Thymus (tissue), 11 donors: ENCODE measurements at regions not wholly inside any gene's neighbourhood (a gene's known extent, or its start where the extent isn't known, plus 50 kb on each side); places are given as distances from the start of the nearest gene placed in this dataset.

Source experiments
- DNase-seq, 9 donors: peaks; one replicate each; pipeline ENCODE4 v3.0.0-alpha.2; 2013; ENCODE audit warnings: low spot score in 9 of 9, low read depth in 6 of 9, missing footprints in 1 of 9
- H3K27ac ChIP-seq, 2 donors: one replicate each; pipeline ENCODE4 v1.5.1; 2013; ENCODE audit warnings: control low read depth in 1 of 2, low read depth in 1 of 2, low read length in 1 of 2, mild to moderate bottlenecking in 1 of 2, moderate library complexity in 1 of 2
- H3K27me3 ChIP-seq, 2 donors: one replicate each; pipeline ENCODE4 v1.5.1; 2013; ENCODE audit warnings: low read length in 1 of 2; ENCODE audit not compliant: control insufficient read depth in 2 of 2, insufficient read depth in 1 of 2
- H3K36me3 ChIP-seq, 2 donors: one replicate each; pipeline ENCODE4 v1.5.1; 2013; ENCODE audit warnings: low read length in 1 of 2, mild to moderate bottlenecking in 1 of 2, moderate library complexity in 1 of 2; ENCODE audit not compliant: control insufficient read depth in 2 of 2, insufficient read depth in 2 of 2
- H3K4me1 ChIP-seq, 2 donors: one replicate each; pipeline ENCODE4 v1.5.1; 2013; ENCODE audit warnings: low read length in 2 of 2; ENCODE audit not compliant: control insufficient read depth in 2 of 2, insufficient read depth in 2 of 2
- H3K4me3 ChIP-seq, 2 donors: one replicate each; pipeline ENCODE4 v1.5.1; 2013; ENCODE audit warnings: low read length in 2 of 2, control low read depth in 1 of 2, mild to moderate bottlenecking in 1 of 2
- H3K9me3 ChIP-seq, 2 donors: one replicate each; pipeline ENCODE4 v1.5.1; 2013; ENCODE audit warnings: low read length in 1 of 2, mild to moderate bottlenecking in 1 of 2; ENCODE audit not compliant: control insufficient read depth in 2 of 2, insufficient read depth in 1 of 2
- WGBS: extraction: QIAGEN DNeasy Blood & Tissue Kit; methylation state at CpG from one replicate; pipeline ENCODE4 v1.1.7; 2013; 5-methylcytosine and 5-hydroxymethylcytosine counted together
- donor health status: healthy.

GRCh38 chr5:52502460-52502999 lies 285.2 kb upstream of the ITGA1 start:
- H3K27me3 ChIP-seq = no peaks in the 10 kb centered on the region
- no peak for DNase-seq
- no peak overlapping the region for H3K27ac ChIP-seq
- H3K9me3 ChIP-seq = no peaks in the 10 kb centered on the region
- no peaks in the 10 kb centered on the region for H3K36me3 ChIP-seq
- 96% methylated on average over 5 of the region's 5 CpGs for WGBS
- H3K4me3 ChIP-seq = no peak overlapping the region
- no peaks in the 10 kb centered on the region for H3K4me1 ChIP-seq

GRCh38 chr5:52504584-52505240 lies 283.0 kb upstream of the ITGA1 start:
- WGBS = 14% methylated on average over 6 of the region's 6 CpGs
- DNase-seq = peak in 1 of 9 donors; percentile 16
- no peaks in the 10 kb centered on the region for H3K9me3 ChIP-seq
- H3K27me3 ChIP-seq = no peaks in the 10 kb centered on the region
- no peak overlapping the region for H3K4me3 ChIP-seq
- no peaks in the 10 kb centered on the region for H3K4me1 ChIP-seq
- H3K36me3 ChIP-seq = no peaks in the 10 kb centered on the region
- no peak overlapping the region for H3K27ac ChIP-seq

GRCh38 chr5:52517667-52518066 lies 270.0 kb upstream of the ITGA1 start:
- H3K27ac ChIP-seq = no peak overlapping the region
- WGBS = 98% methylated on average over 18 of the region's 18 CpGs
- H3K4me3 ChIP-seq = no peak overlapping the region
- H3K9me3 ChIP-seq = peaks cover 0 to 5% of the 10 kb centered on the region in 2 donors
- H3K27me3 ChIP-seq = no peaks in the 10 kb centered on the region
- no peaks in the 10 kb centered on the region for H3K4me1 ChIP-seq
- H3K36me3 ChIP-seq = no peaks in the 10 kb centered on the region
- no peak for DNase-seq

DNA sequence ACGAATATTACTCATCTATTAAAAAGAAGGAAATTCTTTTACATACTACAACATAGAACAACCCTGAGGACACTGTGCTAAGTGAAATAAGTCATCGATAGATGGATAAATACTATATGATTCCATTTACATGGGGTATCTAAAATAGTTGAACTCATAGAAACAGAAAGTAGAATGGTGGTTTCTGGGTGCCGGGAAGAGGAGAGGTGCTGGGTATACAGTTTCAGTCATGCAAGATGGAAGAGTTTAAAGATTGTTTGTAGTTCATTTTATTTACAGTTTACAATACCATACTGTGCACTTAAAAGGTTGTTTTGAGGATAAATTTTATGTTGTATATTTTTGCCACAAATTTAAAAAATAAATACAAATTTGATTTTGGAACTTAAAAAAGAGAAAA lies 267.5 kb upstream of the ITGA1 start:
- Histone ChIP-seq H3K27ac (no peak overlapping the region), H3K27me3 (no peaks in the 10 kb centered on the region), H3K4me1 (no peaks in the 10 kb centered on the region), H3K36me3 (no peaks in the 10 kb centered on the region), H3K9me3 (peaks cover 0 to 5% of the 10 kb centered on the region in 2 donors), H3K4me3 (no peak overlapping the region)
- 94% methylated on average over 3 of the region's 3 CpGs for WGBS
- DNase-seq = no peak

DNA sequence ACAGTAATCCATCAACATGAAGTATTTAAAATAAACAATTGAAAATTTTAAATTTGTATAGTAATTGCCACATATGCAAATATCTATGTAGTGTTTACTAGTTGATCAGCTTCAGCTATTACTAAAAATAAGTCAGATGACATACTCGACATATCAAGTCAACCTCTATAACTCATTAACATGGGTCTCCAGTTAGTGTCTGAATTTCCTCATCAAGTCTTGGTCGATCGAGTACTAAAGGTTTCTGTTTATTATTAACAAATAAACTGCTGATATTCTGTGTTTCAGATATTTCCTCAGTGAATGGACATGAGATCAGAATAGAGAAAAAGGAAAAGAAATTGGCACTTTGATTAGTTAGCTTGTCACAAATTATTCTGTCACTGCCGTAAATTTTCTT lies 266.5 kb upstream of the ITGA1 start:
- H3K27ac ChIP-seq = no peak overlapping the region
- WGBS = 96% methylated on average over 4 of the region's 4 CpGs
- no peak overlapping the region for H3K4me3 ChIP-seq
- H3K4me1 ChIP-seq = no peaks in the 10 kb centered on the region
- no peaks in the 10 kb centered on the region for H3K36me3 ChIP-seq
- DNase-seq = no peak
- no peaks in the 10 kb centered on the region for H3K27me3 ChIP-seq
- peaks cover 0 to 5% of the 10 kb centered on the region in 2 donors for H3K9me3 ChIP-seq

GRCh38 chr5:52523701-52524100 lies 264.0 kb upstream of the ITGA1 start:
- no peak overlapping the region for H3K27ac ChIP-seq
- H3K9me3 ChIP-seq = no peaks in the 10 kb centered on the region
- H3K36me3 ChIP-seq = no peaks in the 10 kb centered on the region
- H3K4me1 ChIP-seq = no peaks in the 10 kb centered on the region
- 83% methylated on average over 4 of the region's 4 CpGs for WGBS
- no peak overlapping the region for H3K4me3 ChIP-seq
- no peak for DNase-seq
- H3K27me3 ChIP-seq = no peaks in the 10 kb centered on the region

- Histone ChIP-seq H3K27me3 (no peaks in the 10 kb centered on the region), H3K9me3 (peaks cover 0 to 6% of the 10 kb centered on the region in 2 donors), H3K4me3 (no peak overlapping the region), H3K36me3 (no peaks in the 10 kb centered on the region), H3K4me1 (no peaks in the 10 kb centered on the region), H3K27ac (no peak overlapping the region)
- 87% methylated on average over 4 of the region's 4 CpGs for WGBS
- peak in 1 of 9 donors; percentile 2 for DNase-seq
Observed at GRCh38 chr5:52531105-52531504, 256.6 kb upstream of the ITGA1 start.

GRCh38 chr5:52543594-52543993 lies 244.1 kb upstream of the ITGA1 start:
- 97% methylated on average over 5 of the region's 5 CpGs for WGBS
- H3K27ac ChIP-seq = no peak overlapping the region
- no peak overlapping the region for H3K4me3 ChIP-seq
- no peak for DNase-seq
- no peaks in the 10 kb centered on the region for H3K4me1 ChIP-seq
- no peaks in the 10 kb centered on the region for H3K36me3 ChIP-seq
- no peaks in the 10 kb centered on the region for H3K9me3 ChIP-seq
- no peaks in the 10 kb centered on the region for H3K27me3 ChIP-seq

GRCh38 chr5:52544738-52545137 lies 243.0 kb upstream of the ITGA1 start:
- Histone ChIP-seq H3K27ac (no peak overlapping the region), H3K4me3 (no peak overlapping the region), H3K27me3 (no peaks in the 10 kb centered on the region), H3K4me1 (no peaks in the 10 kb centered on the region), H3K36me3 (no peaks in the 10 kb centered on the region), H3K9me3 (no peaks in the 10 kb centered on the region)
- WGBS = 93% methylated on average over 4 of the region's 4 CpGs
- no peak for DNase-seq
